OCI-LY1 (cell line): ENCODE measurements at regions not wholly inside any gene's neighbourhood (a gene's known extent, or its start where the extent isn't known, plus 50 kb on each side); places are given as distances from the start of the nearest gene placed in this dataset.

Source experiments
- EZH2 ChIP-seq: fragments of 200-600 bp; sonication (generic), shearing (Covaris generic); IDR thresholded peaks from 2 replicates; pipeline ENCODE4 v1.8.0; 2017; ENCODE audit warnings: borderline replicate concordance, mixed run types, mild to moderate bottlenecking, antibody characterized with exemption, low read length, moderate library complexity, mixed read lengths
- TF ChIP-seq, protein P1 (sequence below): fragments of 200-600 bp; sonication (generic), shearing (Covaris generic); IDR thresholded peaks from 2 replicates; pipeline ENCODE4 v1.5.1; 2017; ENCODE audit warnings: mild to moderate bottlenecking, antibody characterized with exemption, low read length, moderate library complexity, mixed read lengths

DNA sequence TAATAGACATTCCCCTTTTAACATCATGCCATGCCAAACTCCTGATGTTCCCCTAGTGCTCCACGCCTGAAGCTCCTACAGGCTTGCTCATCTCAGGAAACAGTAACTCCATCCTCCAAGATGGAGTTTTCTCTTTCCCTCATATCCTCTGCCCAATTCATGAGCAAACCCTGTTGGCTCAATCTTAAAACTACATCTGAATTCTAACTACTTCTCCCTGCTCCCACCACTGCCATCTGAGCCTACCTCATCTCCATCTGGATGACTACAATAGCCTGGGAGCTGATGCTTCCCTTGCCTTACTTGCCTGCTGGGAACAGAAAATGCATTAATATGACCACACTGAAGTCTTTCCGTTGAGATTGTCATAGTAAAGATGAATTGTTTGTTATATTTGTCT, 271.7 kb upstream of the MKLN1 start:
- TF ChIP-seq, protein P1, sequence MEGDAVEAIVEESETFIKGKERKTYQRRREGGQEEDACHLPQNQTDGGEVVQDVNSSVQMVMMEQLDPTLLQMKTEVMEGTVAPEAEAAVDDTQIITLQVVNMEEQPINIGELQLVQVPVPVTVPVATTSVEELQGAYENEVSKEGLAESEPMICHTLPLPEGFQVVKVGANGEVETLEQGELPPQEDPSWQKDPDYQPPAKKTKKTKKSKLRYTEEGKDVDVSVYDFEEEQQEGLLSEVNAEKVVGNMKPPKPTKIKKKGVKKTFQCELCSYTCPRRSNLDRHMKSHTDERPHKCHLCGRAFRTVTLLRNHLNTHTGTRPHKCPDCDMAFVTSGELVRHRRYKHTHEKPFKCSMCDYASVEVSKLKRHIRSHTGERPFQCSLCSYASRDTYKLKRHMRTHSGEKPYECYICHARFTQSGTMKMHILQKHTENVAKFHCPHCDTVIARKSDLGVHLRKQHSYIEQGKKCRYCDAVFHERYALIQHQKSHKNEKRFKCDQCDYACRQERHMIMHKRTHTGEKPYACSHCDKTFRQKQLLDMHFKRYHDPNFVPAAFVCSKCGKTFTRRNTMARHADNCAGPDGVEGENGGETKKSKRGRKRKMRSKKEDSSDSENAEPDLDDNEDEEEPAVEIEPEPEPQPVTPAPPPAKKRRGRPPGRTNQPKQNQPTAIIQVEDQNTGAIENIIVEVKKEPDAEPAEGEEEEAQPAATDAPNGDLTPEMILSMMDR, result no peak
- no peak for TF ChIP-seq EZH2
